Cerebellar nuclear complex (tissue), 1 donor: ENCODE measurements at regions not wholly inside any gene's neighbourhood (a gene's known extent, or its start where the extent isn't known, plus 50 kb on each side); places are given as distances from the start of the nearest gene placed in this dataset.

Experiments
- DNase-seq, 2 experiments: peaks; one replicate each; lab custom pipeline; 2025; lab: John Stamatoyannopoulos, UW

DNA sequence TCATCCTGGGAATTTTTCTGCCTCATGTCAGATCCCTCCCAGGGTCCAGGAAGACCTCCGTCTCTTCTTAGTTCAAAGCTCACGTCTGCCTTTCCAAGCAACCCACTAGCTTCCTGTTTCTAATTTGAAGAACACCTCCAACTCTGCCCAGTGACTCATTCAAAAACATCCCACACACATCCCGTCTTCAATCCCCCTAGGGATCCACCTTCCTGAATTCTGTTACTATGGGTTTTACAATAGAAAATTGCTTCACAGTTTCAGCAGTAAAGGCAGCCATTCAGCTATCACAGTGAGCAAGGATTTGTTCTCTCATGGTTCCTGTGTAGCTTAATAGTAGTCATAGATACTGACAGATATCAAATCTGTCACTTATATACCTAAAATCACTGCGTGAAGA, 308.3 kb upstream of the CCDC54 start:
- no peak for DNase-seq

GRCh38 chr3:107076946-107077345, 300.3 kb upstream of the CCDC54 start:
- no peak for DNase-seq

GRCh38 chr3:107077391-107077790, 299.8 kb upstream of the CCDC54 start:
- no peak for DNase-seq

DNA sequence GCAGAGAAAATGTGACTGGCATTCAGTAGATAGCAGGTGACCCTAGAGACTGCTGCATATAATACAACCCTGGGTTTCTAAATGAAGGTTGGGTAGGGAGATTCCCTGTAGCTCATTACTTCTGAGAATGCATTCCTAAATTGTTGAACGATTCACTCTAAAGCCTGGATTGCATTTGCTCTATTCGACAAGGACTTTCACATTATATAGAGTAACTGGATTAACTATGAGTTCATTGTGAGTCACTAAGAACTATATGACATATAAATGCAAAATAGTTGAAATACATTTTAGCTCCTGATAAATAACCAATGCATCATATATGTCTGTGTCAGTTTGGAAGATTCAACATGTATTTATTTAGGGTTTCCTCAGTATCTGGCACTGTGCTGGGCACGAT, 294.7 kb upstream of the CCDC54 start:
- DNase-seq, result no peak

DNA sequence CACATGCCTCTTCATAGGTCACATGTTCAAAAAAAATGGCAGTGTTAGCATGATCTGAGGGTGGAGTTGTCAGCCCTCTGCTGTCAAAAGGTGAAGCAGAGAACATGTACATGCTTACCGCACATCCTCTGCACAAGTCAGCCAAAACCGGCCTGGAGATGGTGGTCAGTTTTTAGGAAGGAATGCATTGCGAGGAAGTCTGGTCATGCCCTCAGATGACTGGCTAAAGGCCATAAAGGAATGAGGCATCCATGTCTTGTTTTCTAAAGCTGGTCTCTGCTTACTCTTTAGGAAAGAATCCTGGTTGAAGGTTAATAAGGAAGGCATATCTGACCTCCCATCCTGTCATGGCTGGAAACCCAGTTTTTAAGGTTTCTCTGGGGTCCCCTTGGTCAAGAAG, 292.0 kb upstream of the CCDC54 start:
- DNase-seq, result no peak

DNA sequence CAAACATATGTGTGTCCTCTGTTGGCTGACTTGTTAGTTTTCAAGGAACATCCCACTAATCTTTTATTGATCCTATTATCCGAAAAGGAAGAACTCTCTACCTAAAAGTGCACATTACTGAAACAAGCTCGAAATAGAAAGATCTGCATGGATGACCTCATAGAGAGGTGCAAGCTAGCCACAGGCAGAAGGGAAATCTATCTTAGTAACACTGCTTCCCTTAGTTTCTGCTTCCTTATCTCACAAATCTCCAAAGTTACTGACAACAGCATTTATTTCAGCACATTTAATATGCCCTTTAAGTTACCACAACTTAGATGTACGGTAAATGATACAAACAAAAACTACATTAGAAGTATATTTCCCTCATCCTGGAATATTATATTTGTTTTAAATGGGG, 285.1 kb upstream of the CCDC54 start:
- no peak for DNase-seq

- no peak for DNase-seq
These were observed 278.4 kb upstream of the CCDC54 start for GRCh38 chr3:107098864-107099263.

DNA sequence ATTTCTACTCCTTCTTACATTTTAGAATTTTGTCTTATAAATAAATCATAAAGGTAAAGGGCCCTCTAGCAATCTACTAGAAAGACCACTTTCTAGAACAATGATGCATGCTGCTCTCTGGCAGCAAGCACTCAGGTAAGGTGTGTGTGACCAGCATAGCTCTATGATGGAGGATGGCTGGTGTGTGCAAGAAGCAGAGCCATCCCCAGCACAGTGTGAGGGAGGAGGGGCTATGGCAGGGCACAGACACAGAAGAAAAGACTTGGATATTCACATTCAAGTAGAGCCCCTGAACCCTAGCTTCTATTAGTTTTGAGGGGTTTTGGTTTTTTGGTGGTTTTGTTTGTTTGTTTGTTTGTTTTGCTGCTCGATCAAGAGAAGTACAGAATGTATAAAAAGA, 277.1 kb upstream of the CCDC54 start:
- DNase-seq, result no peak

DNA sequence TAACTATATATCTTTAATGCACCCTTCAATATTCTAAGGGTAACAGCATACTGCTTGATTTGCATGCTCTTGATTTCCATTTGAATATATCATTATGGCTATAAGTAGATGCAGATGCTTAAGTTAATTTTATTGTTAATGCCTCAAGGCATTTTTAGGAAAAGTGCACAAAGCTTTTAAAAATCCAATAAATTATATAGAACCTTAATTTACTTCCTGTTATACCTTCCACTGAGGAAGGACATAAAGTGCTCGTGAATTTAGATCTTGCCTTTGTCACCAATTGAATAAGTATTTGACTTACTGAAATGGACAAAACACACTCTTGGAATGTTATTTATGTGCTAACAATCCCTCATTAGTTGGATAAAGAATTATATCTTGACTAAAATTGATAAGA, 276.7 kb upstream of the CCDC54 start:
- DNase-seq, result no peak

GRCh38 chr3:107103786-107104185, 273.5 kb upstream of the CCDC54 start:
- DNase-seq, result no peak

- no peak for DNase-seq
These were observed 270.9 kb upstream of the CCDC54 start for GRCh38 chr3:107106316-107106715.

GRCh38 chr3:107106907-107107306, 270.3 kb upstream of the CCDC54 start:
- DNase-seq, result no peak

- DNase-seq, result no peak
These were observed 266.5 kb upstream of the CCDC54 start for GRCh38 chr3:107110596-107111305.

DNA sequence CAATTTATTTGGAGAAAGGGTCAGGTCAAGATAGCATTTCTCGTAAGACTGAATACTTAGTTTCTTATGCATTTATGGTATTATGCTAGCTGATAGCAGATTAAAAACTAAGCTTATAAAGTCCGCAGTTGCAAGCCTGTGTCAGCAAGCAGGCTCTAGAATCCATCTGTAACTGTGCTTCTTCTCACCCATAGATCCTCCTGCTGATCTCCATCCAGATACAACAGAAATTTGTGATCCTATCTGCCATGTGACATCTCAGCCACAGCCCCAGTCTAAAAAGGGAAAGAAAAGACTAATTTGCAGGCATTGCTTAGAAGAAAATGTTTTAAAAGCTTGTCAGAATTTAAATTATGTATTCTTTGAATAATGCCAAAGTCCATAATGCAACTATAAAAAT, 265.4 kb upstream of the CCDC54 start:
- no peak for DNase-seq

GRCh38 chr3:107112356-107112755, 264.9 kb upstream of the CCDC54 start:
- DNase-seq, result no peak

DNA sequence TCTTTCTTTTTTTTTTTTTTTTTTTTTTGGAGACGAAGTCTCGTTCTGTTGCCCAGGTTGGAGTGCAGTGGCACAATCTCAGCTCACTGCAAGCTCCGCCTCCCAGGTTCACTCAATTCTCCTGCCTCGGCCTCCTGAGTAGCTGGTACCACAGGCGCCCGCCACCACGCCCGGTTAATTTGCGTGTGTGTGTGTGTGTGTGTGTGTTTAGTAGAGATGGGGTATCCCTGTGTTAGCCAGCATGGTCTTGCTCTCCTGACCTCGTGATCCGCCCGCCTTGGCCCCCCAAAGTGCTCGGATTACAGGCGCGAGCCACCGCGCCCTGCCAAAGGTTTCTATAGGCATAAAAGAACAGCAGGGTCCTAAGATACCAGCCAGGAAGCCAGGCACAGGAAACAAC, 261.0 kb upstream of the CCDC54 start:
- no peak for DNase-seq

GRCh38 chr3:107117156-107117555, 260.1 kb upstream of the CCDC54 start:
- DNase-seq, result no peak

GRCh38 chr3:107117922-107118536, 259.2 kb upstream of the CCDC54 start:
- no peak for DNase-seq

GRCh38 chr3:107124885-107125284, 252.4 kb upstream of the CCDC54 start:
- DNase-seq, result no peak

DNA sequence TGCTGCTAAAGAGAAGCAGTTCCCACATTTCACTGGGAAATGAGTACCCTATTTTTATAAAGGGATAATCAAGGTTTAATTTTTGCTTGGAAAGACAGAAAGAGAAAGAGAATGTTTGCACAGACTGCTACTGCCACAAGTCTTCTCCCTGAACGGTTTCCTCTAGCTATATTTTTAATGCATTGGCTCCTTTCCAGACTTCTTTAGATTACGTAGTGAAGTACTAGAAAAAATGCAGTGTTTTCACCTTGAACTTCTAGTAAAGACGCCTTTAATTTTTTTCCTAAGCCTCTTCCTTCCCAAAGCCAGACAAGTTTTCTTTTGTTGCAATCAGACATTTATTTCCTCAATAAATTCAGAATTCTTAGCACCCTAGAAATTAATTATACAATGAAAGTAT, 248.3 kb upstream of the CCDC54 start:
- no peak for DNase-seq

DNA sequence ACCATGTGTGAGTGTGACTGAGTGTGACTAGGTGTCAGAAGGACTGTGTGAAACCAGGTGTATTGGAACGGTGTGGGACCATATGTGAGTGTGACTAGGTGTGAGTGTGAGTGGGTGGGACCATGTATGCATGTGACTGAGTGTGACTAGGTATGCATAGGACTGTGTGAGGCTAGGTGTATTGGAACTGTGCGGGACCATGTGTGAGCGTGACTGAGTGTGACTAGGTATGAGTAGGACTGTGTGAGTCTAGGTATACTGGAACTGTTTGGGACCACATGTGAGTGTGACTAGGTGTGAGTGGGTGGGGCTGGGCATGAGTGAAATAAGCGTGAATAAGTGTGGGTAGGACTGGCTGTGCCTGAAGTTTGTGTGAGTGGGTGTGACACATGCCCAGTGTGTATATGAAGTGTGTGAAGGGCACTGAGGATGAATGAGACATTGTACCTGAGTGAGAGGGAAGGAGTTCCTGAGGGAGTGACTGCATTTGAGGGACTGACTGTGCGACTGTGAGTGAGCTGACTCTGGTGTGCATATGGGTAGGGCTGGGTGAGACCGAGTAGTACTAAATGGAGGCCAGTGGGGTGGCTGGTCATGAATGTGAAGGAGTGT, 247.0 kb upstream of the CCDC54 start:
- no peak for DNase-seq

DNA sequence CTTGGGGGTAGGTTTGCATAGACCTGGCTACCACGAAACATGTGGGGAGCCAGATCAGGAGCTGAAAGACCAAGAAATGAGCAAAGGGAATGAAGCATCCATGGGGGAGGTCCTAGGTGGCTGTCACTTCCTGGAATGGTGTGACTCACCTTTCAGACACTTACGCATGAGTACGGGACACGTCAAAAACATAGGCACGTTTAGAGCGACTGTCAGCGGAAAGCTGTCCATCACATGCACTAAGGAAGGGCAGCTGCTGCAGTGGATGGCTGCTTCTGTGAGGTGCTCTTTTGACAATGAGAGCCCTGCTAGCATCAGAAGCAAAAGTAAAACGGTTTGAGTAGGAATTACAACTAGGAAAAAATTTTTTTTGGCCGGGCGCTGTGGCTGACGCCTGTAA, 244.6 kb upstream of the CCDC54 start:
- no peak for DNase-seq

GRCh38 chr3:107133891-107134290, 243.3 kb upstream of the CCDC54 start:
- DNase-seq, result no peak

DNA sequence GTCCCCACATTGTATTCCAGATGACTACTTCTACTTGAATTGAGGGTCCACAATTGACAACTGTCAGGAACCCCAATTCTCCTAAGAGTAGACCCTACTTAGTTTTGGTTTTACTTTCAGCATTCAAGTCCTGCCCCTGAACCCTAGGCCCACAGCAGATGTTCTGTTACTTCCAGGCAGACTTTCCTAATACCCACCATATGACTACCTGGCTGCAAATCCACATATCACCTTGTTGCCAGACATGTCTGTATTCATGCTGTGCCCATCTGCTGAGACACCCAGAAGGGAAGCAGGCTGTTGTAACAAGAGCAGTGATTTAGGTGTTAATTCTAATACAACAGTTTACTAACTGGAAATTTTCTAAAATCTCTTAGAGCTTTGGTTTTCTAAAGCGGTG, 235.1 kb upstream of the CCDC54 start:
- DNase-seq, result peak in 1 of 2 experiments; percentile 17
